OCI-LY3 (cell line): ENCODE measurements at regions not wholly inside any gene's neighbourhood (a gene's known extent, or its start where the extent isn't known, plus 50 kb on each side); places are given as distances from the start of the nearest gene placed in this dataset.
A peak's percentile ranks its signal among the peaks of the same experiment; 100 is the strongest.
"Not testable (repeated sequence)": the region's sequence is repeated elsewhere in the genome, so short reads cannot be mapped to it uniquely, and the experiment has no call there.

ENCODE experiments used
- H2AFZ ChIP-seq: fragments of 200-600, 300-600 bp; shearing (Covaris generic); 2 replicates; pipeline ENCODE4 v1.6.0; 2014; ENCODE audit warnings: antibody characterized with exemption, low read depth, low read length
- H3K27ac ChIP-seq: fragments of 200-600, 300-600 bp; sonication (generic); 2 replicates; pipeline ENCODE4 v1.5.1; 2014; ENCODE audit warnings: mild to moderate bottlenecking, low read length, moderate library complexity, mixed read lengths
- H3K27me3 ChIP-seq: fragments of 200-600, 300-600 bp; sonication (generic); 2 replicates; pipeline ENCODE4 v1.6.1; 2014; ENCODE audit warnings: low read depth, low read length, mixed read lengths
- H3K36me3 ChIP-seq: fragments of 200-600, 300-600 bp; sonication (generic); replicated peaks from 2 replicates; pipeline ENCODE3; 2014; ENCODE audit warnings: low read depth, low read length, mixed read lengths
- H3K4me1 ChIP-seq: fragments of 300-600, 200-600 bp; sonication (generic); 2 replicates; pipeline ENCODE4 v1.6.1; 2014; ENCODE audit warnings: low read length, mixed read lengths
- H3K4me2 ChIP-seq: fragments of 200-600, 300-600 bp; sonication (generic); 2 replicates; pipeline ENCODE4 v1.6.1; 2014; ENCODE audit warnings: low read length, mixed read lengths
- H3K4me3 ChIP-seq: fragments of 300-600, 200-600 bp; sonication (generic); 2 replicates; pipeline ENCODE4 v1.5.1; 2014; ENCODE audit warnings: antibody characterized with exemption, mild to moderate bottlenecking, low read length, moderate library complexity
- H3K79me2 ChIP-seq: fragments of 300-600, 200-600 bp; shearing (Covaris generic); 2 replicates; pipeline ENCODE4 v1.6.1; 2014; ENCODE audit warnings: mild to moderate bottlenecking, low read length, mixed read lengths
- H3K9ac ChIP-seq: fragments of 300-600, 200-600 bp; shearing (Covaris generic); 2 replicates; pipeline ENCODE4 v1.6.0; 2014; ENCODE audit warnings: mild to moderate bottlenecking, low read length, moderate library complexity
- H3K9me3 ChIP-seq: fragments of 200-600, 300-600 bp; shearing (Covaris generic); 2 replicates; pipeline ENCODE4 v1.6.1; 2014; ENCODE audit warnings: low read length, mixed read lengths; ENCODE audit not compliant: insufficient read depth
- H4K20me1 ChIP-seq: fragments of 200-600, 300-600 bp; sonication (generic); 2 replicates; pipeline ENCODE4 v1.6.1; 2016; ENCODE audit warnings: low read length, mixed read lengths; ENCODE audit not compliant: insufficient read depth
- CTCF ChIP-seq: fragments of 200-600, 300-600 bp; sonication (generic); IDR thresholded peaks from 2 replicates; pipeline ENCODE4 v1.5.1; 2014; ENCODE audit warnings: antibody characterized with exemption, low read length, low read depth
- EZH2phosphoT487 ChIP-seq: fragments of 200-600 bp; shearing (Covaris generic); IDR thresholded peaks from 2 replicates; pipeline ENCODE4 v1.6.1; 2018; ENCODE audit warnings: antibody characterized with exemption, mixed run types, low read depth

- no peaks in the 10 kb centered on the region for H3K79me2 ChIP-seq
- no peaks in the 10 kb centered on the region for H3K27me3 ChIP-seq
- H4K20me1 ChIP-seq = no peaks in the 10 kb centered on the region
- H3K9ac ChIP-seq = peak overlapping the region; percentile 31; the same call in 1 of the 2 replicates
- H3K9me3 ChIP-seq = no peaks in the 10 kb centered on the region
- H3K4me2 ChIP-seq = peak overlapping the region; percentile 17; the same call in 1 of the 2 replicates
- H3K36me3 ChIP-seq = peaks cover 4% of the 10 kb centered on the region
- no peak overlapping the region for H3K4me3 ChIP-seq
- peaks cover 50% of the 10 kb centered on the region for H3K4me1 ChIP-seq
- no peak for TF ChIP-seq EZH2phosphoT487
- no peak for TF ChIP-seq CTCF
- H2AFZ ChIP-seq = 0 out of 2 replicates have a peak overlapping the region, but pooled peaks have one; percentile 27
- peak overlapping the region; percentile 70 for H3K27ac ChIP-seq
Observed at GRCh38 chrX:82742351-82742750, 765.7 kb upstream of the POU3F4 start.

GRCh38 chrX:82745725-82746124 is 762.4 kb upstream of the POU3F4 start:
- H3K9ac ChIP-seq = peak overlapping the region; percentile 65; the same call in 1 of the 2 replicates
- 0 out of 2 replicates have a peak overlapping the region, but pooled peaks have one; percentile 35 for H3K4me3 ChIP-seq
- H3K4me1 ChIP-seq = peaks cover 66% of the 10 kb centered on the region
- H3K36me3 ChIP-seq, H3K9me3 ChIP-seq, H4K20me1 ChIP-seq, H3K79me2 ChIP-seq, H3K27me3 ChIP-seq, H2AFZ ChIP-seq: not testable (repeated sequence)
- peak overlapping the region; percentile 96 for H3K27ac ChIP-seq
- H3K4me2 ChIP-seq = peak overlapping the region; percentile 41

GRCh38 chrX:82748906-82749505 is 759.1 kb upstream of the POU3F4 start:
- TF ChIP-seq EZH2phosphoT487 (no peak), CTCF (no peak)

GRCh38 chrX:82756272-82756671 is 751.8 kb upstream of the POU3F4 start:
- no peaks in the 10 kb centered on the region for H3K9me3 ChIP-seq

More at GRCh38 chrX:82748906-82749505, 759.1 kb upstream of the POU3F4 start:
- Histone ChIP-seq H3K4me3 (no peak overlapping the region), H3K9me3 (no peaks in the 10 kb centered on the region), H3K4me2 (peak overlapping the region; percentile 25), H3K4me1 (peaks cover 46% of the 10 kb centered on the region), H3K36me3 (peaks cover 4% of the 10 kb centered on the region), H4K20me1 (no peaks in the 10 kb centered on the region), H3K79me2 (no peaks in the 10 kb centered on the region), H2AFZ (peak overlapping the region; percentile 35; the same call in 1 of the 2 replicates), H3K27me3 (no peaks in the 10 kb centered on the region), H3K9ac (no peak overlapping the region; the same call in 1 of the 2 replicates), H3K27ac (0 out of 2 replicates have a peak overlapping the region, but pooled peaks have one; percentile 3)

More at GRCh38 chrX:82756272-82756671, 751.8 kb upstream of the POU3F4 start:
- no peaks in the 10 kb centered on the region for H4K20me1 ChIP-seq
- H3K4me2 ChIP-seq = no peak overlapping the region
- no peak overlapping the region for H3K4me3 ChIP-seq
- no peak overlapping the region; the same call in 1 of the 2 replicates for H3K27ac ChIP-seq
- H3K79me2 ChIP-seq = no peaks in the 10 kb centered on the region
- H2AFZ ChIP-seq = no peak overlapping the region
- no peaks in the 10 kb centered on the region for H3K36me3 ChIP-seq
- TF ChIP-seq CTCF (no peak), EZH2phosphoT487 (no peak)
- H3K9ac ChIP-seq = no peak overlapping the region
- peaks cover 43% of the 10 kb centered on the region for H3K4me1 ChIP-seq
- no peaks in the 10 kb centered on the region for H3K27me3 ChIP-seq
